Keratinocyte (primary cell): ENCODE measurements at regions not wholly inside any gene's neighbourhood (a gene's known extent, or its start where the extent isn't known, plus 50 kb on each side); places are given as distances from the start of the nearest gene placed in this dataset.

Experiments
- DNase-seq: peaks from one replicate; pipeline ENCODE4 v3.0.0-alpha.2; 2011; ENCODE audit warnings: low read depth, missing footprints, low spot score
- FAIRE-seq: peaks from 2 replicates; lab custom pipeline; 2011; peaks lifted over from hg19 to GRCh38; lab: Jason Lieb, UNC
- H2AFZ ChIP-seq: 2 replicates; pipeline ENCODE4 v1.6.0; 2012; ENCODE audit warnings: low read length, control low read depth, inconsistent platforms; ENCODE audit not compliant: control insufficient read depth
- H3K27ac ChIP-seq: 2 replicates; pipeline ENCODE4 v1.5.1; 2011; ENCODE audit warnings: low read length; ENCODE audit not compliant: control insufficient read depth, insufficient read depth
- H3K27me3 ChIP-seq: 3 replicates; pipeline ENCODE4 v1.6.0; 2011; ENCODE audit warnings: low read length; ENCODE audit not compliant: control insufficient read depth, insufficient read depth; ENCODE audit errors: extremely low read depth
- H3K36me3 ChIP-seq, 2 experiments: 2 replicates in 1 of 2; 3 replicates in 1 of 2; pipeline ENCODE4 v1.5.1; 2011; ENCODE audit warnings: low read length in 2 of 2, mild to moderate bottlenecking in 1 of 2; ENCODE audit not compliant: control insufficient read depth in 2 of 2, insufficient read depth in 2 of 2; ENCODE audit errors: extremely low read depth in 1 of 2
- H3K4me1 ChIP-seq: 3 replicates; pipeline ENCODE4 v1.5.1; 2011; ENCODE audit warnings: low read length; ENCODE audit not compliant: control insufficient read depth, insufficient read depth; ENCODE audit errors: extremely low read depth
- H3K4me2 ChIP-seq: 3 replicates; pipeline ENCODE4 v1.6.0; 2011; ENCODE audit warnings: low read depth, low read length; ENCODE audit not compliant: control insufficient read depth, insufficient read depth; ENCODE audit errors: extremely low read depth
- H3K4me3 ChIP-seq, 3 experiments: fragments of 200-600 bp in 1 of 3; sonication (generic) in 1 of 3; 2 replicates in 2 of 3; 3 replicates in 1 of 3; pipeline ENCODE4 v1.5.1; 2011 to 2016; ENCODE audit warnings: low read length in 3 of 3, mild to moderate bottlenecking in 3 of 3, control low read depth in 2 of 3, inconsistent platforms in 1 of 3, low read depth in 1 of 3, mixed read lengths in 1 of 3, mixed run types in 1 of 3, moderate library complexity in 1 of 3; ENCODE audit not compliant: control insufficient read depth in 2 of 3, insufficient read depth in 2 of 3; ENCODE audit errors: extremely low read depth in 1 of 3
- H3K79me2 ChIP-seq: 2 replicates; pipeline ENCODE4 v1.6.0; 2012; ENCODE audit warnings: low read length; ENCODE audit not compliant: control insufficient read depth, insufficient read depth
- H3K9ac ChIP-seq: 3 replicates; pipeline ENCODE4 v1.6.0; 2011; ENCODE audit warnings: low read length; ENCODE audit not compliant: control insufficient read depth, insufficient read depth; ENCODE audit errors: extremely low read depth
- H3K9me1 ChIP-seq: 3 replicates; pipeline ENCODE4 v1.6.0; 2011; ENCODE audit warnings: low read length; ENCODE audit not compliant: control insufficient read depth, insufficient read depth; ENCODE audit errors: extremely low read depth
- H3K9me3 ChIP-seq: 2 replicates; pipeline ENCODE4 v1.5.1; 2012; ENCODE audit warnings: low read depth, low read length; ENCODE audit not compliant: control insufficient read depth
- H4K20me1 ChIP-seq: 3 replicates; pipeline ENCODE4 v1.6.0; 2011; ENCODE audit warnings: low read length; ENCODE audit not compliant: control insufficient read depth, insufficient read depth; ENCODE audit errors: extremely low read depth
- CTCF ChIP-seq, 3 experiments: IDR thresholded peaks in 1 of 3; conservative IDR thresholded peaks in 1 of 3; optimal IDR thresholded peaks in 1 of 3; 2 replicates in 2 of 3; 3 replicates in 1 of 3; pipeline versions ENCODE3 to v1.5.1; 2011; ENCODE audit warnings: low read length in 3 of 3, mild to moderate bottlenecking in 3 of 3, moderate library complexity in 2 of 3, control low read depth in 1 of 3, inconsistent platforms in 1 of 3; ENCODE audit not compliant: insufficient read depth in 2 of 3; ENCODE audit errors: extremely low read depth in 1 of 3
- EZH2 ChIP-seq: IDR thresholded peaks from one replicate; pipeline ENCODE4 v1.6.1; 2012; ENCODE audit warnings: inconsistent platforms, mild to moderate bottlenecking, low read length, moderate library complexity
- dilution Hi-C: fragments of 300-500 bp; cut with MboI; formaldehyde crosslinking; loops from one replicate; pipeline ENCODE4 v1.7.0; 2020; ENCODE audit warnings: low sequenced_read_pairs; ENCODE audit not compliant: extremely low pct_ligation_motif_present

DNA sequence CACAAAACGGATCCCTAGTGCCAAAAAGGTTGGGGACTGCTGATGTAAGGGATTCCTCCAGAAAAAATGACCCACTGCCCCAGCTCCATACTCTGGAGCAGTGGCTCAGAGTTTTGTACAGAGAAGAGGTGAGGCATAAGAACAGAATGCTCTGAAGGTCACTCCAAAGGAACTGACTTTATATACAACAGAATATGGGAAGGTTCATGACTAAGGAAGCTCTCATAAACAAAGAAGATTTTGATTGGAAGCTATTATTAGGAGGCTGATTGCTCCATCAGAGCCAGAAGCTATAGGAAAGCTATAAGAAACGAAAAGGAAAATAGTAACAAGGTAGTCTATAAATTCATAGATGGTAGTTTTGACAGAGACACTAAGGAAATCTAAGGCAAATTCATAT lies 203.1 kb downstream of the SLC7A11 start:
- Histone ChIP-seq H3K9me3 (no peaks in the 10 kb centered on the region), H4K20me1 (no peaks in the 10 kb centered on the region), H3K27ac (no peak overlapping the region), H3K4me1 (peaks cover 18% of the 10 kb centered on the region), H2AFZ (no peak overlapping the region), H3K9me1 (no peaks in the 10 kb centered on the region), H3K4me2 (no peak overlapping the region), H3K27me3 (no peaks in the 10 kb centered on the region), H3K36me3 (no peaks in the 10 kb centered on the region), H3K9ac (no peak overlapping the region), H3K79me2 (no peaks in the 10 kb centered on the region), H3K4me3 (no peak overlapping the region)
- dilution Hi-C loops: no loop called here
- no peak for FAIRE-seq
- DNase-seq: no peak
- TF ChIP-seq EZH2: no peak
- TF ChIP-seq CTCF (optimal IDR thresholded peaks at IDR 0.05 in 1 of 3, IDR thresholded peaks at IDR 0.05 in 1 of 3, conservative IDR thresholded peaks at IDR 0.05 in 1 of 3; ENCODE audit: extremely low read depth in 1 of 3, insufficient read depth in 2 of 3, low read length in 3 of 3): no peak

DNA sequence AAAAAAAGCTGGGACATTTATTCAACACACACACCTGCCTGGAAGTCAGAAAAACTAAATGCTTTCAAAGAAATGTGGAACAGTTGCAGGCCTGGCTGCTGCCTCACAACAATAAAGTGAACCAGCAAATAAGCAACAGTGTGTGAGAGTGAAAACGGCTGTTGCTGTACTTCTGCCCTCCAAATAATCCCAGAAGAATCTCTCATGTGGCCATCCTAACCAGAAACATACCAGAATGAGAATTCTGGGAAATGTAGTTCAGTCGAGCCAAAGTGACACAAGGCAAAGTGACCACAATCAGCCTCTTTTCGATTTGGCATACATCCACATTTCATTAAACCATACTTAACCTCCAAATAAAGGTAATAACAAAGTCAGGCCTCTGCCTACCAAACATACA lies 204.5 kb downstream of the SLC7A11 start:
- H3K9ac ChIP-seq: no peak overlapping the region
- H3K36me3 ChIP-seq: no peaks in the 10 kb centered on the region
- DNase-seq (no peak), FAIRE-seq (peak; percentile 46)
- H3K9me1 ChIP-seq: no peaks in the 10 kb centered on the region
- no peak overlapping the region for H3K27ac ChIP-seq
- peaks cover 18% of the 10 kb centered on the region for H3K4me1 ChIP-seq
- no peak overlapping the region for H3K4me2 ChIP-seq
- no peak overlapping the region for H3K4me3 ChIP-seq
- H4K20me1 ChIP-seq: no peaks in the 10 kb centered on the region
- dilution Hi-C loops: no loop called here
- H3K9me3 ChIP-seq: no peaks in the 10 kb centered on the region
- TF ChIP-seq EZH2: no peak
- TF ChIP-seq CTCF (optimal IDR thresholded peaks at IDR 0.05 in 1 of 3, IDR thresholded peaks at IDR 0.05 in 1 of 3, conservative IDR thresholded peaks at IDR 0.05 in 1 of 3; ENCODE audit: extremely low read depth in 1 of 3, insufficient read depth in 2 of 3, low read length in 3 of 3): no peak
- no peaks in the 10 kb centered on the region for H3K27me3 ChIP-seq
- no peaks in the 10 kb centered on the region for H3K79me2 ChIP-seq
- H2AFZ ChIP-seq: no peak overlapping the region
